ENCODE measurements at regions not wholly inside any gene's neighbourhood (a gene's known extent, or its start where the extent isn't known, plus 50 kb on each side); places are given as distances from the start of the nearest gene placed in this dataset.

GRCh38 chr2:57444752-57445430, 601.7 kb upstream of the VRK2 start:
- no peaks in the 10 kb centered on the region for H3K36me3 ChIP-seq (ENCODE audit: control insufficient read depth, insufficient read depth, low read length)
- H3K27me3 ChIP-seq (replicated peaks; ENCODE audit: control insufficient read depth, insufficient read depth, low read length) = no peaks in the 10 kb centered on the region
- H3K4me3 ChIP-seq (replicated peaks; ENCODE audit: low read depth, low read length) = no peak overlapping the region
- TF ChIP-seq, protein P1, sequence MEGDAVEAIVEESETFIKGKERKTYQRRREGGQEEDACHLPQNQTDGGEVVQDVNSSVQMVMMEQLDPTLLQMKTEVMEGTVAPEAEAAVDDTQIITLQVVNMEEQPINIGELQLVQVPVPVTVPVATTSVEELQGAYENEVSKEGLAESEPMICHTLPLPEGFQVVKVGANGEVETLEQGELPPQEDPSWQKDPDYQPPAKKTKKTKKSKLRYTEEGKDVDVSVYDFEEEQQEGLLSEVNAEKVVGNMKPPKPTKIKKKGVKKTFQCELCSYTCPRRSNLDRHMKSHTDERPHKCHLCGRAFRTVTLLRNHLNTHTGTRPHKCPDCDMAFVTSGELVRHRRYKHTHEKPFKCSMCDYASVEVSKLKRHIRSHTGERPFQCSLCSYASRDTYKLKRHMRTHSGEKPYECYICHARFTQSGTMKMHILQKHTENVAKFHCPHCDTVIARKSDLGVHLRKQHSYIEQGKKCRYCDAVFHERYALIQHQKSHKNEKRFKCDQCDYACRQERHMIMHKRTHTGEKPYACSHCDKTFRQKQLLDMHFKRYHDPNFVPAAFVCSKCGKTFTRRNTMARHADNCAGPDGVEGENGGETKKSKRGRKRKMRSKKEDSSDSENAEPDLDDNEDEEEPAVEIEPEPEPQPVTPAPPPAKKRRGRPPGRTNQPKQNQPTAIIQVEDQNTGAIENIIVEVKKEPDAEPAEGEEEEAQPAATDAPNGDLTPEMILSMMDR (IDR thresholded peaks at IDR 0.05; ENCODE audit: insufficient read depth, low read length, poor library complexity, severe bottlenecking) = no peak
- no peak for DNase-seq (ENCODE audit: extremely low read depth, insufficient read length)

DNA sequence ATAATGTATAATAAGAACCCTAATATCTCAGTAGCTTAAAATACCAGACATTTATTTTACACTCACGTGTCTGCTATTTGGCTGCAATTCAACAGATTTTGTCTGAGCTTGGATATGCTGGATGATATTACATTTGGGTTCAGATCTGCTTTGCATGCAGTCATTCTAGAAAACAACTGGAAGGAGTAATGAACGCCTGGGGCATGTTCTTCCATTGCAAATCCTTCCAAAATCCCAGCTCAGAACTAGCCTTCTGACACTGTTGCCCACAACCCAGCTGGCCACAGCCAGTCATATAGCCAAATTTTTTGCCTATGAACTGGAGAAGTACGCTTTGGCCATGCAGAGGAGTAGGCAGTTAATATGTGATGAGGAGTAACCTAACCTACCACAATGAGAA, 597.8 kb upstream of the VRK2 start:
- TF ChIP-seq, protein P1 (IDR thresholded peaks at IDR 0.05; ENCODE audit: insufficient read depth, low read length, poor library complexity, severe bottlenecking) = no peak
- Histone ChIP-seq H3K36me3 (ENCODE audit: control insufficient read depth, insufficient read depth, low read length) (no peaks in the 10 kb centered on the region), H3K27me3 (replicated peaks; ENCODE audit: control insufficient read depth, insufficient read depth, low read length) (no peaks in the 10 kb centered on the region), H3K4me3 (replicated peaks; ENCODE audit: low read depth, low read length) (no peak overlapping the region)
- no peak for DNase-seq (ENCODE audit: extremely low read depth, insufficient read length)

GRCh38 chr2:57450170-57450569, 596.4 kb upstream of the VRK2 start:
- DNase-seq (ENCODE audit: extremely low read depth, insufficient read length) = peak; percentile 14
- TF ChIP-seq, protein P1 (IDR thresholded peaks at IDR 0.05; ENCODE audit: insufficient read depth, low read length, poor library complexity, severe bottlenecking) = no peak
- Histone ChIP-seq H3K4me3 (replicated peaks; ENCODE audit: low read depth, low read length) (no peak overlapping the region), H3K36me3 (ENCODE audit: control insufficient read depth, insufficient read depth, low read length) (no peaks in the 10 kb centered on the region), H3K27me3 (replicated peaks; ENCODE audit: control insufficient read depth, insufficient read depth, low read length) (no peaks in the 10 kb centered on the region)

- no peak for DNase-seq (ENCODE audit: extremely low read depth, insufficient read length)
- H3K27me3 ChIP-seq (replicated peaks; ENCODE audit: control insufficient read depth, insufficient read depth, low read length) = no peaks in the 10 kb centered on the region
- H3K36me3 ChIP-seq (ENCODE audit: control insufficient read depth, insufficient read depth, low read length) = no peaks in the 10 kb centered on the region
- TF ChIP-seq, protein P1 (IDR thresholded peaks at IDR 0.05; ENCODE audit: insufficient read depth, low read length, poor library complexity, severe bottlenecking) = no peak
- no peak overlapping the region for H3K4me3 ChIP-seq (replicated peaks; ENCODE audit: low read depth, low read length)
These were observed 594.0 kb upstream of the VRK2 start for GRCh38 chr2:57452634-57453033.

- H3K27me3 ChIP-seq (replicated peaks; ENCODE audit: control insufficient read depth, insufficient read depth, low read length) = no peaks in the 10 kb centered on the region
- H3K36me3 ChIP-seq (ENCODE audit: control insufficient read depth, insufficient read depth, low read length) = no peaks in the 10 kb centered on the region
- TF ChIP-seq, protein P1 (IDR thresholded peaks at IDR 0.05; ENCODE audit: insufficient read depth, low read length, poor library complexity, severe bottlenecking) = peak; percentile 18
- DNase-seq (ENCODE audit: extremely low read depth, insufficient read length) = no peak
- no peak overlapping the region for H3K4me3 ChIP-seq (replicated peaks; ENCODE audit: low read depth, low read length)
These were observed 592.7 kb upstream of the VRK2 start for GRCh38 chr2:57453945-57454344.
